ENCODE measurements at regions not wholly inside any gene's neighbourhood (a gene's known extent, or its start where the extent isn't known, plus 50 kb on each side); places are given as distances from the start of the nearest gene placed in this dataset.

- TF ChIP-seq ZNF830 (tag by site-specific recombination; IDR thresholded peaks at IDR 0.05; ENCODE audit: low read depth) (no peak), ZNF221 (tag by site-specific recombination; IDR thresholded peaks at IDR 0.05; ENCODE audit: borderline replicate concordance) (no peak), ZNF140 (tag by site-specific recombination; IDR thresholded peaks at IDR 0.05) (no peak), ZSCAN30 (tag by site-specific recombination; IDR thresholded peaks at IDR 0.05) (no peak), ZFP37 (tag by site-specific recombination; IDR thresholded peaks at IDR 0.05) (no peak), ZNF571 (tag by site-specific recombination; IDR thresholded peaks at IDR 0.05) (no peak), ZBTB26 (tag by site-specific recombination; optimal IDR thresholded peaks at IDR 0.05) (no peak), ZNF549 (tag by site-specific recombination; IDR thresholded peaks at IDR 0.05) (no peak), HOXD13 (CRISPR knock-in tag; IDR thresholded peaks at IDR 0.05; ENCODE audit: borderline replicate concordance) (no peak), ZNF776 (tag by site-specific recombination; IDR thresholded peaks at IDR 0.05; ENCODE audit: borderline replicate concordance) (no peak), ZNF416 (tag by site-specific recombination; IDR thresholded peaks at IDR 0.05) (no peak)
- TF ChIP-seq, protein P1, sequence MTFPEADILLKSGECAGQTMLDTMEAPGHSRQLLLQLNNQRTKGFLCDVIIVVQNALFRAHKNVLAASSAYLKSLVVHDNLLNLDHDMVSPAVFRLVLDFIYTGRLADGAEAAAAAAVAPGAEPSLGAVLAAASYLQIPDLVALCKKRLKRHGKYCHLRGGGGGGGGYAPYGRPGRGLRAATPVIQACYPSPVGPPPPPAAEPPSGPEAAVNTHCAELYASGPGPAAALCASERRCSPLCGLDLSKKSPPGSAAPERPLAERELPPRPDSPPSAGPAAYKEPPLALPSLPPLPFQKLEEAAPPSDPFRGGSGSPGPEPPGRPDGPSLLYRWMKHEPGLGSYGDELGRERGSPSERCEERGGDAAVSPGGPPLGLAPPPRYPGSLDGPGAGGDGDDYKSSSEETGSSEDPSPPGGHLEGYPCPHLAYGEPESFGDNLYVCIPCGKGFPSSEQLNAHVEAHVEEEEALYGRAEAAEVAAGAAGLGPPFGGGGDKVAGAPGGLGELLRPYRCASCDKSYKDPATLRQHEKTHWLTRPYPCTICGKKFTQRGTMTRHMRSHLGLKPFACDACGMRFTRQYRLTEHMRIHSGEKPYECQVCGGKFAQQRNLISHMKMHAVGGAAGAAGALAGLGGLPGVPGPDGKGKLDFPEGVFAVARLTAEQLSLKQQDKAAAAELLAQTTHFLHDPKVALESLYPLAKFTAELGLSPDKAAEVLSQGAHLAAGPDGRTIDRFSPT (tag by site-specific recombination; IDR thresholded peaks at IDR 0.05), result no peak
- Histone ChIP-seq H3K9me3 (ENCODE audit: control insufficient read depth, insufficient read depth, low read depth, low read length) (no peaks in the 10 kb centered on the region), H3K36me3 (ENCODE audit: control insufficient read depth in 2 of 2, insufficient read depth in 1 of 2, low read length in 2 of 2) (no peaks in the 10 kb centered on the region), H3K27ac (ENCODE audit: extremely low read depth, low read depth, low read length) (no peak overlapping the region), H3K4me1 (ENCODE audit: control insufficient read depth, insufficient read depth, low read length) (no peaks in the 10 kb centered on the region), H3K4me3 (ENCODE audit: low read depth, low read length) (no peak overlapping the region)
- ChIA-PET POLR2A (no interaction called here), CTCF (no interaction called here)
These were observed 354.1 kb downstream of the GPM6A start for GRCh38 chr4:175457956-175458355.

- CTCF ChIA-PET, result interaction anchor here (0.6 kb wide), 1 partner anchor 246 kb away, joined by 3 read pairs; no protein-coding TSS in a partner anchor
- POLR2A ChIA-PET, result no interaction called here
These were observed 352.5 kb downstream of the GPM6A start for GRCh38 chr4:175459571-175459970.

DNA sequence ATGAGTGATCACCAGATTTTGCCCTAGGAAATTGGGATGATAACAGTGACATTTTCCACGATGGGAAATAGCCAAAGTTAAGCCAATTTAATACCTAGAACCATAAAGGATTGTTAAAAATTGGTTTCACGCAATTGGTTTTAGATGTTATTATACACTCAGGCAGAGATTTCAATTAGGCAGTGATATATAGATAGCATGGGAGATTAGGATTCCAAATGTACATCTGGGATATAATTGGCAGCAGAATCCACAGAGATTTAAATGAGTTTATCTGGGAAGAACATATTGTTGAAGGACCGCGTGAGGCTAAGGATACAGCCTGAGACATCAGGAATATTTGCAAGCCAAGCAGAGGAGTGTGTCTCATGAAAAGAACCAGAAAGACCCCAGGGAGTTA, 351.6 kb downstream of the GPM6A start:
- H3K4me1 ChIP-seq (ENCODE audit: control insufficient read depth, insufficient read depth, low read length), result no peaks in the 10 kb centered on the region
- H3K4me3 ChIP-seq (ENCODE audit: low read depth, low read length), result no peak overlapping the region
- no peak overlapping the region for H3K27ac ChIP-seq (ENCODE audit: extremely low read depth, low read depth, low read length)
- TF ChIP-seq ZBTB21 (tag by site-specific recombination; IDR thresholded peaks at IDR 0.05), result no peak
- TF ChIP-seq ZBTB8A (tag by site-specific recombination; IDR thresholded peaks at IDR 0.05), result no peak
- TF ChIP-seq ZNF155 (tag by site-specific recombination; IDR thresholded peaks at IDR 0.05), result no peak
- no peak for TF ChIP-seq ZXDB (tag by site-specific recombination; IDR thresholded peaks at IDR 0.05)
- no peak for TF ChIP-seq ZSCAN23 (tag by site-specific recombination; IDR thresholded peaks at IDR 0.05)
- TF ChIP-seq SALL2 (tag by site-specific recombination; IDR thresholded peaks at IDR 0.05; ENCODE audit: borderline replicate concordance), result no peak
- TF ChIP-seq KLF16 (tag by site-specific recombination; IDR thresholded peaks at IDR 0.05), result no peak
- TF ChIP-seq GLI2 (tag by site-specific recombination; IDR thresholded peaks at IDR 0.05; ENCODE audit: borderline replicate concordance, low read depth), result no peak
- TF ChIP-seq ZNF391 (tag by site-specific recombination; IDR thresholded peaks at IDR 0.05; ENCODE audit: borderline replicate concordance, low read depth), result no peak
- H3K36me3 ChIP-seq (ENCODE audit: control insufficient read depth in 2 of 2, insufficient read depth in 1 of 2, low read length in 2 of 2), result no peaks in the 10 kb centered on the region
- H3K9me3 ChIP-seq (ENCODE audit: control insufficient read depth, insufficient read depth, low read depth, low read length), result no peaks in the 10 kb centered on the region
- CTCF ChIA-PET, result no interaction called here
- POLR2A ChIA-PET, result no interaction called here

More at GRCh38 chr4:175459571-175459970, 352.5 kb downstream of the GPM6A start:
- no peak overlapping the region for H3K4me3 ChIP-seq (ENCODE audit: low read depth, low read length)
- H3K27ac ChIP-seq (ENCODE audit: extremely low read depth, low read depth, low read length), result no peak overlapping the region
- H3K36me3 ChIP-seq (ENCODE audit: control insufficient read depth in 2 of 2, insufficient read depth in 1 of 2, low read length in 2 of 2), result no peaks in the 10 kb centered on the region
- H3K4me1 ChIP-seq (ENCODE audit: control insufficient read depth, insufficient read depth, low read length), result no peaks in the 10 kb centered on the region
- H3K9me3 ChIP-seq (ENCODE audit: control insufficient read depth, insufficient read depth, low read depth, low read length), result no peaks in the 10 kb centered on the region
- no peak for TF ChIP-seq ZNF561 (tag by site-specific recombination; IDR thresholded peaks at IDR 0.05; ENCODE audit: borderline replicate concordance)
- no peak for TF ChIP-seq ZNF266 (tag by site-specific recombination; IDR thresholded peaks at IDR 0.05; ENCODE audit: low read depth)
- TF ChIP-seq ZNF140 (tag by site-specific recombination; IDR thresholded peaks at IDR 0.05), result no peak
- TF ChIP-seq ZNF169 (tag by site-specific recombination; IDR thresholded peaks at IDR 0.05), result no peak

Data from HEK293 (cell line).